Testis (tissue), 2 donors: ENCODE measurements at regions not wholly inside any gene's neighbourhood (a gene's known extent, or its start where the extent isn't known, plus 50 kb on each side); places are given as distances from the start of the nearest gene placed in this dataset.

Experiments used
- POLR2A ChIP-seq: fragments of 450-650 bp; IDR thresholded peaks from one replicate; pipeline ENCODE4 v1.6.1; 2017; ENCODE audit warnings: antibody characterized with exemption, mild to moderate bottlenecking, moderate library complexity
- TF ChIP-seq, protein P1 (sequence below), 3 experiments: fragments of 450-650 bp in 2 of 3; fragments of 200-600 bp in 1 of 3; sonication (generic) in 1 of 3; IDR thresholded peaks; one replicate each; pipeline ENCODE4 v1.5.1; 2016 to 2019; ENCODE audit warnings: antibody characterized with exemption in 3 of 3, mild to moderate bottlenecking in 2 of 3, moderate library complexity in 1 of 3

DNA sequence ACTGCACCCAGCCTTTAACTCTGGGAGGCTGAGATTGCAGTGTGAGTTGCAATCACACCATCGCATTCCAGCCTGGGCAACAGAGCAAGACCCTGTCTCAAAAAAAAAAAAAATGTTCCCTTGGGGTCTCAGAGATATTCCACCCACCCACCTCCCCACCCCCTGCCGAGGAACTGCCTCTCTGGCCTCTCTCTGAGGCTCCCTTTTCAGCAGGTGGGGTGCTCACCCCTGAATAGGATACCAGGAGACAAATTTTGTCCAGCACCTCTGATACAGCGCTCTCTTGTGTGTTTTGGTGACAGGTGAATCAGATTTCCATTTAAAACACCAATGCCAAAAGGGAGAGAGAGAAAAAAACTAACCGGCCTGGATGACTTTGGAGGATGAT is 92.6 kb upstream of the KIF5B start:
- no peak for TF ChIP-seq POLR2A
- TF ChIP-seq, protein P1, sequence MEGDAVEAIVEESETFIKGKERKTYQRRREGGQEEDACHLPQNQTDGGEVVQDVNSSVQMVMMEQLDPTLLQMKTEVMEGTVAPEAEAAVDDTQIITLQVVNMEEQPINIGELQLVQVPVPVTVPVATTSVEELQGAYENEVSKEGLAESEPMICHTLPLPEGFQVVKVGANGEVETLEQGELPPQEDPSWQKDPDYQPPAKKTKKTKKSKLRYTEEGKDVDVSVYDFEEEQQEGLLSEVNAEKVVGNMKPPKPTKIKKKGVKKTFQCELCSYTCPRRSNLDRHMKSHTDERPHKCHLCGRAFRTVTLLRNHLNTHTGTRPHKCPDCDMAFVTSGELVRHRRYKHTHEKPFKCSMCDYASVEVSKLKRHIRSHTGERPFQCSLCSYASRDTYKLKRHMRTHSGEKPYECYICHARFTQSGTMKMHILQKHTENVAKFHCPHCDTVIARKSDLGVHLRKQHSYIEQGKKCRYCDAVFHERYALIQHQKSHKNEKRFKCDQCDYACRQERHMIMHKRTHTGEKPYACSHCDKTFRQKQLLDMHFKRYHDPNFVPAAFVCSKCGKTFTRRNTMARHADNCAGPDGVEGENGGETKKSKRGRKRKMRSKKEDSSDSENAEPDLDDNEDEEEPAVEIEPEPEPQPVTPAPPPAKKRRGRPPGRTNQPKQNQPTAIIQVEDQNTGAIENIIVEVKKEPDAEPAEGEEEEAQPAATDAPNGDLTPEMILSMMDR (IDR thresholded peaks at IDR 0.05), result no peak
